ENCODE measurements at regions not wholly inside any gene's neighbourhood (a gene's known extent, or its start where the extent isn't known, plus 50 kb on each side); places are given as distances from the start of the nearest gene placed in this dataset.

GRCh38 chr4:138919094-138919936, 96.3 kb upstream of the NOCT start:
- TF ChIP-seq POLR2A (IDR thresholded peaks at IDR 0.05; ENCODE audit: low read depth) (no peak), CTCF (IDR thresholded peaks at IDR 0.05) (peak; percentile 56 to 82 (median 74))

Data from esophagus muscularis mucosa (tissue), 3 donors.